WTC11 (cell line): ENCODE measurements at regions not wholly inside any gene's neighbourhood (a gene's known extent, or its start where the extent isn't known, plus 50 kb on each side); places are given as distances from the start of the nearest gene placed in this dataset.

Experiments
- ATAC-seq: fragments of 200-7000 bp; cut with Tn5 transposase; 2 replicates; pipeline ENCODE4 v1.10.0; 2021; ENCODE audit warnings: mild to moderate bottlenecking, moderate library complexity
- CTCF ChIA-PET: fragments of 300-600 bp; sonication (Branson Sonifier 250); formaldehyde crosslinking; loops from one replicate; lab custom pipeline; 2021; ENCODE audit warnings: antibody characterized with exemption; lab: Charles Lee
- POLR2A ChIA-PET: fragments of 350-600 bp; sonication (Branson Sonifier 250); formaldehyde crosslinking; loops from one replicate; lab custom pipeline; 2021; ENCODE audit warnings: antibody characterized with exemption; lab: Charles Lee
- DNase-seq: peaks from one replicate; pipeline ENCODE4 v3.0.0; 2021; ENCODE audit warnings: low spot score
- H3K27ac Mint-ChIP-seq: 2 replicates; pipeline ENCODE4 v1.8.0; 2021; ENCODE audit warnings: mixed read lengths
- H3K27me3 Mint-ChIP-seq: 2 replicates; pipeline ENCODE4 v1.8.0; 2021; ENCODE audit warnings: low read depth, mild to moderate bottlenecking, moderate library complexity, mixed read lengths
- H3K36me3 Mint-ChIP-seq: 2 replicates; pipeline ENCODE4 v1.8.0; 2021; ENCODE audit warnings: mixed read lengths
- H3K4me1 Mint-ChIP-seq: 2 replicates; pipeline ENCODE4 v1.8.0; 2022; ENCODE audit warnings: mixed read lengths
- H3K4me3 Mint-ChIP-seq: 2 replicates; pipeline ENCODE4 v1.8.0; 2021; ENCODE audit warnings: mild to moderate bottlenecking, moderate library complexity, mixed read lengths
- H3K9me3 Mint-ChIP-seq: 2 replicates; pipeline ENCODE4 v1.8.0; 2021; ENCODE audit warnings: mixed read lengths
- EMX1 ChIP-seq: fragments of 250-450 bp; sonication (Bioruptor Pico); IDR thresholded peaks from 2 replicates; pipeline ENCODE4 v1.8.0; 2021; ENCODE audit warnings: mild to moderate bottlenecking
- ETV6 ChIP-seq: sonication (generic); formaldehyde crosslinking; IDR thresholded peaks from 2 replicates; pipeline ENCODE4 v1.8.1; 2022; ENCODE audit warnings: mild to moderate bottlenecking, missing genetic modification reagents
- FOXK1 ChIP-seq: sonication (generic); formaldehyde crosslinking; IDR thresholded peaks from 2 replicates; pipeline ENCODE4 v1.8.0; 2022; ENCODE audit warnings: mild to moderate bottlenecking, moderate library complexity, missing genetic modification reagents
- GTF2I ChIP-seq: fragments of 250-450 bp; sonication (Bioruptor Pico); conservative IDR thresholded peaks from 2 replicates; pipeline ENCODE4 v1.4.0; 2021; ENCODE audit warnings: mild to moderate bottlenecking
- HMGA2 ChIP-seq: fragments of 250-450 bp; sonication (Bioruptor Pico); IDR thresholded peaks from 2 replicates; pipeline ENCODE4 v1.4.0; 2021; ENCODE audit warnings: mild to moderate bottlenecking, moderate library complexity
- JUN ChIP-seq: sonication (generic); formaldehyde crosslinking; IDR thresholded peaks from 2 replicates; pipeline ENCODE4 v1.8.0; 2023; ENCODE audit warnings: mild to moderate bottlenecking, missing genetic modification reagents
- NFYB ChIP-seq: sonication (generic); formaldehyde crosslinking; conservative IDR thresholded peaks from 2 replicates; pipeline ENCODE4 v1.8.0; 2022; ENCODE audit warnings: low read depth, missing genetic modification reagents
- NR1H2 ChIP-seq: sonication (generic); formaldehyde crosslinking; IDR thresholded peaks from 2 replicates; pipeline ENCODE4 v1.9.0; 2021; ENCODE audit warnings: mild to moderate bottlenecking, moderate library complexity, missing genetic modification reagents
- NR3C1 ChIP-seq: sonication (generic); formaldehyde crosslinking; conservative IDR thresholded peaks from 2 replicates; pipeline ENCODE4 v1.8.1; 2023; ENCODE audit warnings: low read depth, mild to moderate bottlenecking, missing genetic modification reagents
- PRRX2 ChIP-seq: fragments of 250-450 bp; sonication (Bioruptor Pico); IDR thresholded peaks from 2 replicates; pipeline ENCODE4 v1.8.0; 2021; ENCODE audit warnings: mild to moderate bottlenecking
- ZNF121 ChIP-seq: sonication (generic); formaldehyde crosslinking; IDR thresholded peaks from 2 replicates; pipeline ENCODE4 v1.8.0; 2023; ENCODE audit warnings: missing genetic modification reagents
- ZNF138 ChIP-seq: sonication (generic); formaldehyde crosslinking; conservative IDR thresholded peaks from 2 replicates; pipeline ENCODE4 v1.8.1; 2022; ENCODE audit warnings: mild to moderate bottlenecking, moderate library complexity, missing genetic modification reagents
- ZNF671 ChIP-seq: fragments of 250-450 bp; sonication (Bioruptor Pico); IDR thresholded peaks from 2 replicates; pipeline ENCODE4 v1.8.0; 2021; ENCODE audit warnings: mild to moderate bottlenecking
- TF ChIP-seq, protein P1 (sequence below): sonication (generic); formaldehyde crosslinking; IDR thresholded peaks from 2 replicates; pipeline ENCODE4 v1.8.1; 2022; ENCODE audit warnings: low read depth, missing genetic modification reagents, borderline replicate concordance
- TF ChIP-seq, protein P2 (sequence below): sonication (generic); formaldehyde crosslinking; IDR thresholded peaks from 2 replicates; pipeline ENCODE4 v1.8.1; 2023; ENCODE audit warnings: mild to moderate bottlenecking, missing genetic modification reagents, borderline replicate concordance
- TF ChIP-seq, protein P3 (sequence below): fragments of 200-600 bp; IDR thresholded peaks from 2 replicates; pipeline ENCODE4 v1.8.0; 2022; ENCODE audit warnings: antibody characterized with exemption
- TF ChIP-seq, protein P4 (sequence below): sonication (generic); formaldehyde crosslinking; IDR thresholded peaks from 2 replicates; pipeline ENCODE4 v1.8.0; 2022; ENCODE audit warnings: mild to moderate bottlenecking, missing genetic modification reagents
- TF ChIP-seq, protein P5 (sequence below): fragments of 250-450 bp; sonication (Bioruptor Pico); IDR thresholded peaks from 2 replicates; pipeline ENCODE4 v1.9.0; 2021; ENCODE audit warnings: mild to moderate bottlenecking, borderline replicate concordance
- TF ChIP-seq, protein P6 (sequence below): sonication (generic); formaldehyde crosslinking; IDR thresholded peaks from 2 replicates; pipeline ENCODE4 v1.8.0; 2023; ENCODE audit warnings: mild to moderate bottlenecking, missing genetic modification reagents

DNA sequence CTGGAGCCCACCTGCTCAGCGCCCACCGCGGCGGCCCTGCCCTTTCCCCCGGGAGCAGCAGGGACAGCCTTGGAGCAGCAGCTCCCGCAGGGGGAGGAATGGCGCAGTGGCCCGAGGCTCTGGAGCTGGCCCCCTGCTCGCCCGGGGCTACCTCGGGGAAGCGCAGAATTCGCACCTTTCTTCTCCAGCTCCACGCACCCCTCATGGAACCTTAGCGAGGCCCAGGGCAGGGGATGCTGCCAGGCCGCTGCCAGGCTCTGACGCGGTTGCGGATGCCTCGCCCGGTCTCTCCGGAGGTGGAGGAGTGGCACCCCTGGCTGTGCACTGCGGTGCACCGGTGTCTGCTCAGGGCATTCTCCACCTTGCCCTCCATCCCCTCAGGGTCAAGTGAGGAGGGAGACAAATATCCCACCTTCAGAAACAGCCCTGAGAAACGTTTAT lies 84.9 kb upstream of the MKI67 start:
- Mint-ChIP-seq H3K27me3 (peaks cover 13% of the 10 kb centered on the region), H3K4me3 (peak overlapping the region; percentile 63), H3K9me3 (no peaks in the 10 kb centered on the region), H3K36me3 (no peaks in the 10 kb centered on the region), H3K27ac (no peak overlapping the region)
- DNase-seq (peak; percentile 29), ATAC-seq (peak; percentile 19; the same call in 1 of the 2 replicates)
- CTCF ChIA-PET = interaction anchor here (0.6 to 6.2 kb wide), 8 partner anchors 11 to 529 kb away, joined by 3 to 80 read pairs (median 10); no protein-coding TSS in a partner anchor
- TF ChIP-seq, protein P1, sequence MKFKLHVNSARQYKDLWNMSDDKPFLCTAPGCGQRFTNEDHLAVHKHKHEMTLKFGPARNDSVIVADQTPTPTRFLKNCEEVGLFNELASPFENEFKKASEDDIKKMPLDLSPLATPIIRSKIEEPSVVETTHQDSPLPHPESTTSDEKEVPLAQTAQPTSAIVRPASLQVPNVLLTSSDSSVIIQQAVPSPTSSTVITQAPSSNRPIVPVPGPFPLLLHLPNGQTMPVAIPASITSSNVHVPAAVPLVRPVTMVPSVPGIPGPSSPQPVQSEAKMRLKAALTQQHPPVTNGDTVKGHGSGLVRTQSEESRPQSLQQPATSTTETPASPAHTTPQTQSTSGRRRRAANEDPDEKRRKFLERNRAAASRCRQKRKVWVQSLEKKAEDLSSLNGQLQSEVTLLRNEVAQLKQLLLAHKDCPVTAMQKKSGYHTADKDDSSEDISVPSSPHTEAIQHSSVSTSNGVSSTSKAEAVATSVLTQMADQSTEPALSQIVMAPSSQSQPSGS (CRISPR knock-in tag) = no peak
- TF ChIP-seq PRRX2 = no peak
- TF ChIP-seq, protein P2, sequence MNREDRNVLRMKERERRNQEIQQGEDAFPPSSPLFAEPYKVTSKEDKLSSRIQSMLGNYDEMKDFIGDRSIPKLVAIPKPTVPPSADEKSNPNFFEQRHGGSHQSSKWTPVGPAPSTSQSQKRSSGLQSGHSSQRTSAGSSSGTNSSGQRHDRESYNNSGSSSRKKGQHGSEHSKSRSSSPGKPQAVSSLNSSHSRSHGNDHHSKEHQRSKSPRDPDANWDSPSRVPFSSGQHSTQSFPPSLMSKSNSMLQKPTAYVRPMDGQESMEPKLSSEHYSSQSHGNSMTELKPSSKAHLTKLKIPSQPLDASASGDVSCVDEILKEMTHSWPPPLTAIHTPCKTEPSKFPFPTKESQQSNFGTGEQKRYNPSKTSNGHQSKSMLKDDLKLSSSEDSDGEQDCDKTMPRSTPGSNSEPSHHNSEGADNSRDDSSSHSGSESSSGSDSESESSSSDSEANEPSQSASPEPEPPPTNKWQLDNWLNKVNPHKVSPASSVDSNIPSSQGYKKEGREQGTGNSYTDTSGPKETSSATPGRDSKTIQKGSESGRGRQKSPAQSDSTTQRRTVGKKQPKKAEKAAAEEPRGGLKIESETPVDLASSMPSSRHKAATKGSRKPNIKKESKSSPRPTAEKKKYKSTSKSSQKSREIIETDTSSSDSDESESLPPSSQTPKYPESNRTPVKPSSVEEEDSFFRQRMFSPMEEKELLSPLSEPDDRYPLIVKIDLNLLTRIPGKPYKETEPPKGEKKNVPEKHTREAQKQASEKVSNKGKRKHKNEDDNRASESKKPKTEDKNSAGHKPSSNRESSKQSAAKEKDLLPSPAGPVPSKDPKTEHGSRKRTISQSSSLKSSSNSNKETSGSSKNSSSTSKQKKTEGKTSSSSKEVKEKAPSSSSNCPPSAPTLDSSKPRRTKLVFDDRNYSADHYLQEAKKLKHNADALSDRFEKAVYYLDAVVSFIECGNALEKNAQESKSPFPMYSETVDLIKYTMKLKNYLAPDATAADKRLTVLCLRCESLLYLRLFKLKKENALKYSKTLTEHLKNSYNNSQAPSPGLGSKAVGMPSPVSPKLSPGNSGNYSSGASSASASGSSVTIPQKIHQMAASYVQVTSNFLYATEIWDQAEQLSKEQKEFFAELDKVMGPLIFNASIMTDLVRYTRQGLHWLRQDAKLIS (CRISPR knock-in tag) = no peak
- TF ChIP-seq NR1H2 (CRISPR knock-in tag) = no peak
- TF ChIP-seq, protein P3, sequence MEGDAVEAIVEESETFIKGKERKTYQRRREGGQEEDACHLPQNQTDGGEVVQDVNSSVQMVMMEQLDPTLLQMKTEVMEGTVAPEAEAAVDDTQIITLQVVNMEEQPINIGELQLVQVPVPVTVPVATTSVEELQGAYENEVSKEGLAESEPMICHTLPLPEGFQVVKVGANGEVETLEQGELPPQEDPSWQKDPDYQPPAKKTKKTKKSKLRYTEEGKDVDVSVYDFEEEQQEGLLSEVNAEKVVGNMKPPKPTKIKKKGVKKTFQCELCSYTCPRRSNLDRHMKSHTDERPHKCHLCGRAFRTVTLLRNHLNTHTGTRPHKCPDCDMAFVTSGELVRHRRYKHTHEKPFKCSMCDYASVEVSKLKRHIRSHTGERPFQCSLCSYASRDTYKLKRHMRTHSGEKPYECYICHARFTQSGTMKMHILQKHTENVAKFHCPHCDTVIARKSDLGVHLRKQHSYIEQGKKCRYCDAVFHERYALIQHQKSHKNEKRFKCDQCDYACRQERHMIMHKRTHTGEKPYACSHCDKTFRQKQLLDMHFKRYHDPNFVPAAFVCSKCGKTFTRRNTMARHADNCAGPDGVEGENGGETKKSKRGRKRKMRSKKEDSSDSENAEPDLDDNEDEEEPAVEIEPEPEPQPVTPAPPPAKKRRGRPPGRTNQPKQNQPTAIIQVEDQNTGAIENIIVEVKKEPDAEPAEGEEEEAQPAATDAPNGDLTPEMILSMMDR = no peak
- TF ChIP-seq, protein P4, sequence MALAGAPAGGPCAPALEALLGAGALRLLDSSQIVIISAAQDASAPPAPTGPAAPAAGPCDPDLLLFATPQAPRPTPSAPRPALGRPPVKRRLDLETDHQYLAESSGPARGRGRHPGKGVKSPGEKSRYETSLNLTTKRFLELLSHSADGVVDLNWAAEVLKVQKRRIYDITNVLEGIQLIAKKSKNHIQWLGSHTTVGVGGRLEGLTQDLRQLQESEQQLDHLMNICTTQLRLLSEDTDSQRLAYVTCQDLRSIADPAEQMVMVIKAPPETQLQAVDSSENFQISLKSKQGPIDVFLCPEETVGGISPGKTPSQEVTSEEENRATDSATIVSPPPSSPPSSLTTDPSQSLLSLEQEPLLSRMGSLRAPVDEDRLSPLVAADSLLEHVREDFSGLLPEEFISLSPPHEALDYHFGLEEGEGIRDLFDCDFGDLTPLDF = no peak
- no peak for TF ChIP-seq ZNF138
- no peak for TF ChIP-seq ZNF121 (CRISPR knock-in tag)
- no peak for TF ChIP-seq ZNF671 (CRISPR knock-in tag)
- no peak for TF ChIP-seq NR3C1 (CRISPR knock-in tag)
- TF ChIP-seq FOXK1 (CRISPR knock-in tag) = no peak
- TF ChIP-seq NFYB (CRISPR knock-in tag) = no peak
- no peak for TF ChIP-seq GTF2I (CRISPR knock-in tag)
- TF ChIP-seq HMGA2 = no peak
- TF ChIP-seq JUN (CRISPR knock-in tag) = no peak
- TF ChIP-seq, protein P5, sequence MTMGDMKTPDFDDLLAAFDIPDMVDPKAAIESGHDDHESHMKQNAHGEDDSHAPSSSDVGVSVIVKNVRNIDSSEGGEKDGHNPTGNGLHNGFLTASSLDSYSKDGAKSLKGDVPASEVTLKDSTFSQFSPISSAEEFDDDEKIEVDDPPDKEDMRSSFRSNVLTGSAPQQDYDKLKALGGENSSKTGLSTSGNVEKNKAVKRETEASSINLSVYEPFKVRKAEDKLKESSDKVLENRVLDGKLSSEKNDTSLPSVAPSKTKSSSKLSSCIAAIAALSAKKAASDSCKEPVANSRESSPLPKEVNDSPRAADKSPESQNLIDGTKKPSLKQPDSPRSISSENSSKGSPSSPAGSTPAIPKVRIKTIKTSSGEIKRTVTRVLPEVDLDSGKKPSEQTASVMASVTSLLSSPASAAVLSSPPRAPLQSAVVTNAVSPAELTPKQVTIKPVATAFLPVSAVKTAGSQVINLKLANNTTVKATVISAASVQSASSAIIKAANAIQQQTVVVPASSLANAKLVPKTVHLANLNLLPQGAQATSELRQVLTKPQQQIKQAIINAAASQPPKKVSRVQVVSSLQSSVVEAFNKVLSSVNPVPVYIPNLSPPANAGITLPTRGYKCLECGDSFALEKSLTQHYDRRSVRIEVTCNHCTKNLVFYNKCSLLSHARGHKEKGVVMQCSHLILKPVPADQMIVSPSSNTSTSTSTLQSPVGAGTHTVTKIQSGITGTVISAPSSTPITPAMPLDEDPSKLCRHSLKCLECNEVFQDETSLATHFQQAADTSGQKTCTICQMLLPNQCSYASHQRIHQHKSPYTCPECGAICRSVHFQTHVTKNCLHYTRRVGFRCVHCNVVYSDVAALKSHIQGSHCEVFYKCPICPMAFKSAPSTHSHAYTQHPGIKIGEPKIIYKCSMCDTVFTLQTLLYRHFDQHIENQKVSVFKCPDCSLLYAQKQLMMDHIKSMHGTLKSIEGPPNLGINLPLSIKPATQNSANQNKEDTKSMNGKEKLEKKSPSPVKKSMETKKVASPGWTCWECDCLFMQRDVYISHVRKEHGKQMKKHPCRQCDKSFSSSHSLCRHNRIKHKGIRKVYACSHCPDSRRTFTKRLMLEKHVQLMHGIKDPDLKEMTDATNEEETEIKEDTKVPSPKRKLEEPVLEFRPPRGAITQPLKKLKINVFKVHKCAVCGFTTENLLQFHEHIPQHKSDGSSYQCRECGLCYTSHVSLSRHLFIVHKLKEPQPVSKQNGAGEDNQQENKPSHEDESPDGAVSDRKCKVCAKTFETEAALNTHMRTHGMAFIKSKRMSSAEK (CRISPR knock-in tag) = no peak
- TF ChIP-seq, protein P6, sequence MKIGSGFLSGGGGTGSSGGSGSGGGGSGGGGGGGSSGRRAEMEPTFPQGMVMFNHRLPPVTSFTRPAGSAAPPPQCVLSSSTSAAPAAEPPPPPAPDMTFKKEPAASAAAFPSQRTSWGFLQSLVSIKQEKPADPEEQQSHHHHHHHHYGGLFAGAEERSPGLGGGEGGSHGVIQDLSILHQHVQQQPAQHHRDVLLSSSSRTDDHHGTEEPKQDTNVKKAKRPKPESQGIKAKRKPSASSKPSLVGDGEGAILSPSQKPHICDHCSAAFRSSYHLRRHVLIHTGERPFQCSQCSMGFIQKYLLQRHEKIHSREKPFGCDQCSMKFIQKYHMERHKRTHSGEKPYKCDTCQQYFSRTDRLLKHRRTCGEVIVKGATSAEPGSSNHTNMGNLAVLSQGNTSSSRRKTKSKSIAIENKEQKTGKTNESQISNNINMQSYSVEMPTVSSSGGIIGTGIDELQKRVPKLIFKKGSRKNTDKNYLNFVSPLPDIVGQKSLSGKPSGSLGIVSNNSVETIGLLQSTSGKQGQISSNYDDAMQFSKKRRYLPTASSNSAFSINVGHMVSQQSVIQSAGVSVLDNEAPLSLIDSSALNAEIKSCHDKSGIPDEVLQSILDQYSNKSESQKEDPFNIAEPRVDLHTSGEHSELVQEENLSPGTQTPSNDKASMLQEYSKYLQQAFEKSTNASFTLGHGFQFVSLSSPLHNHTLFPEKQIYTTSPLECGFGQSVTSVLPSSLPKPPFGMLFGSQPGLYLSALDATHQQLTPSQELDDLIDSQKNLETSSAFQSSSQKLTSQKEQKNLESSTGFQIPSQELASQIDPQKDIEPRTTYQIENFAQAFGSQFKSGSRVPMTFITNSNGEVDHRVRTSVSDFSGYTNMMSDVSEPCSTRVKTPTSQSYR (CRISPR knock-in tag) = no peak
- no peak for TF ChIP-seq EMX1 (CRISPR knock-in tag)
- TF ChIP-seq ETV6 (CRISPR knock-in tag) = no peak
- TF ChIP-seq, all 79 proteins: peak for 0
- POLR2A ChIA-PET = no interaction called here
- peaks cover 39% of the 10 kb centered on the region for H3K4me1 Mint-ChIP-seq
